Right renal pelvis (tissue), 4 donors: ENCODE measurements at regions not wholly inside any gene's neighbourhood (a gene's known extent, or its start where the extent isn't known, plus 50 kb on each side); places are given as distances from the start of the nearest gene placed in this dataset.

ENCODE experiments used
- DNase-seq, 4 donors: peaks; one replicate each; pipeline ENCODE4 v3.0.0-alpha.2; 2013; ENCODE audit warnings: low read depth in 4 of 4, low spot score in 3 of 4, missing footprints in 1 of 4

DNA sequence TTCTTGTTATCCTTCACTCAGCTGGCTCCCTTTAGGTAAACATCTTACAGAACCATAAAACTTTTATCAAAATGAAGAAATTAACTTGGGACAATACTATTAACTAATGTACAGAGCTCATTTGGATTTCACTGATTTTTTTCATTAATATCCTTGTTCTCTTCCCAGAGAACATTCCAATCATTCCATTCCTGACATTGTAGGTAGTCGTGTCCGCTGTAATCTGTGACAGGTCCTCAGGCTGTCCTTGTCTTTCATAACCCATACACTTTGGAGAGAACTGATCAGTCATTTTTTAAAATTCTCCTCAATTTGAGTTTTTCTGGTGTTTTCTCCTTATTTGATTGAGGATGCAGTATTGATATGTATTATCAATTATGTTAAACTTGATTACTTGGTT lies 916.8 kb downstream of the GALC start:
- DNase-seq, result no peak

DNA sequence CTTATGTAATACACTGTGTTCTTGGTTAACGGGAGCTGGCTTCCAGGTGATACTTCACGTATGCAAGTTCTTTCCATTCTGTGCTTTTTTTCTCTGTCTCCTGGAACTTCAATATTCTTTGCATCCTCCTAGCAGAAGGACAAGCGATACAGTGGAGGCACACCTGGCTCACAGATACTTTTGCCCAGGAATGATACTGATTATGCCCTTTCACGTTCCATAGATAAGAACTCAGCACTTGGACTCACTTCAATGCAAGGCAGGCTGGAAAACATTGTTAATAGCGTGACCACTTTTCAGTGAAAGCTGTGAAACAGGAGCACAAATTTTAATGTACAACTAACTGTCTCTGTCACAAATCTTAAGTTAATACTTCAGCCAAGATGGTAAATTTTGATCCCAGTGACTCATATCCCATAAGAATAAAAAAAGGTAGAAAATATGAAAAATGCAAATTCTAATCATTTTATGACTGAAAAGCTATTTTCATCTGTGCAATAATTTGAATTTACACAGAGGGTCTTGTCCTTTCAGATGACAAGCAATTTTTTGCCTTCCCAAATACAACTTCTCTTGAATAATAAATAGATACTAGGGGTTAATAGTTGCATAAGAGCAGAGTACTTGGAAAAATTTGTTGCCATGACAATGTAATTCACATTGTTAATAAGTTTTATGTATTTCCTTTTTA lies 919.0 kb downstream of the GALC start:
- no peak for DNase-seq

DNA sequence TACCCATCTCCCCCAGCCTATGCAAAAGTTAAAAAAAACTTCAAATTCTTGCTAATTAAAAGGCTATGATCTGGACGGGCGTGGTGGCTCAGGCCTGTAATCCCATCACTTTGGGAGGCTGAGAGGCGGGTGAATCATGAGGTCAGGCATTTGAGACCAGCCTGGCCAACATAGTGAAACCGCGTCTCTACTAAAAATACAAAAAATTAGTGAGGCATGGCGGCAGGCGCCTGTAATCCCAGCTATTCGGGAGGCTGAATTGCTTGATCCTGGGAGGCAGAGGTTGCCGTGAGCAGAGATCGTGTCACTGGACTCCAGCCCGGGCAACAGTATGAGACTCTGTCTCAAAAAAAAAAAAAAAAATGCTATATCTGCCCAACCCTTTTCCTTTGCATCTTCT lies 925.4 kb downstream of the GALC start:
- DNase-seq, result no peak

DNA sequence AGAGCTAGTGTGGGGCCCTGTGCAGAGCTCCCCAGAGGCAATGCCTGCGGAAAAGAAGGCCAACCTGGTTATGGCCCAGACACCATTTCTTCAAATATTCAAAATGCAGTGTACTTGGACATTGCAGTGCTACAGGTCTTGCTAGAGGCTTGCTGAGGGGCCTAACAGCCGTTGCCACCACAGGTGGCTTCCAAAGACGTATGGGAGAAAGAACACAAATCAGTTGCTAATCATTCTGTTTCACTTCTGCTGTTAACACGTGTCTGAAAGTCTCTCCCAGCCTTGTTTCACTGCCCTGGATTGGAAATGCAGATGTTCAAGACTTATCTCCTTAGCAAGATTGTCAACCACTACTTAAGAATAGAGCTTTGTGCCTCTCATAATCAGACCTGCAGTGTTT lies 925.9 kb downstream of the GALC start:
- DNase-seq, result no peak

DNA sequence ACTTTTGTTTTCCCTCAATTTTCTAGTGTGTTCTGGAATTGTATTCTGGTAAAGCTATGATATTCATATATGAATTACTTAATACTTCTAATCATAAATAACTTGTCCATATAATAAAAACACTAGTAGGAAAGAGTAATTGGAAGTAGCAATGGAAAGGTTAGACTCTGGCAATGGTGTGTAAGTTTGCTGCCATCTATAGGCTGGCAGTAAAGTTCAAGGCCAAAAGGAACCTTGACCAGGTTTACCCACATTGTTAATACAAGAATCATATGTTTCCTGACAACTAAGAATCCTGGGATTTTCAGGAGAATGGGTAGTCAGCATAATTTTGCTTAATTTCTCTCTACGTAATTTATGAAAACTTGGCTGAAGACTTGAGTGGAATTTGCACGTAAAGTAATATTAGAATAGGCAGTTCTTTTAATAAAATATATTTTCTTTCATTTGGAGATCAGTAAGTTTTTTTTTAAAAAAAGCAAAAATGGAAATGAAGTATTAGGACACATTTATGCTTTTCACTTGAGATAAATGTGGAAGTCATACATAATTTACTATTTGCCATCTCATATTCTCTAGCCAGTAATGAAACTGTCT lies 926.7 kb downstream of the GALC start:
- DNase-seq, result no peak

DNA sequence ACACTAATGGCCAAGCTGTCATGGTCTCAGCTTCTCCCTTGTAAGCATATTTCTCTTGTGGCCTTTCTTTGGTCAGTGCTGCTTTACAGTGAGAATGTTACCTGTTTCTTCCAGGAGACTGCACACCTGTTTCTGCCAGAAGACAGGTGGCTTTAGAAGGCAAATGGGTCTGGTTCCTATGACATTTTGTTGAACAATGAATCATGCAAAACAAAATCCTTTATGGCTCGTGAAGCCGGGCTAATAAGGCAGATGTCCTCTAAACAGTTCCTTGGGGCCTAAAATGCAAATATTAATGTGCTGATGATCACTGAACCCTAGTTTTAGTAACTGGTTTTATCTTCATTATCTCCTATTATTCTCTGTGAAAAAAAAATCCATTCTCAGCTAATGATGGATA lies 927.6 kb downstream of the GALC start:
- no peak for DNase-seq

DNA sequence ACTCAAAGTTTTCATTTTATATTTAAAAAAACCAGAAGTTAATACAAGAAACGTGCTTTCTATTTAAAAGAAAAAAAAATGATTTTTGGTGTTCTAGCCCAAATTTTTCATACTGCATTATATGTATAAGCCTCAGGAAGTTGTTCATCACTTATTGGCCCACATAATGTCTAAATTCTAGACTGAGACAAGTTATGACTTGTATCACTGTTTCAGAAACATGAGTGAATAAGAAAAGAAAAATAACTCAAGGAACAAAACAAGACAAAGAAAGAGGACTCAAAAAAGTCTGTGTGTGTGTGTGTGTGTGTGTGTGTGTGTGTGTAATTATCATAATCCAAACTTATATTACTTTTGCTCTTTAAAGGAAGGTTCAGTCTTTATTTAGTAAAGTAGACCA lies 929.8 kb downstream of the GALC start:
- DNase-seq, result no peak

DNA sequence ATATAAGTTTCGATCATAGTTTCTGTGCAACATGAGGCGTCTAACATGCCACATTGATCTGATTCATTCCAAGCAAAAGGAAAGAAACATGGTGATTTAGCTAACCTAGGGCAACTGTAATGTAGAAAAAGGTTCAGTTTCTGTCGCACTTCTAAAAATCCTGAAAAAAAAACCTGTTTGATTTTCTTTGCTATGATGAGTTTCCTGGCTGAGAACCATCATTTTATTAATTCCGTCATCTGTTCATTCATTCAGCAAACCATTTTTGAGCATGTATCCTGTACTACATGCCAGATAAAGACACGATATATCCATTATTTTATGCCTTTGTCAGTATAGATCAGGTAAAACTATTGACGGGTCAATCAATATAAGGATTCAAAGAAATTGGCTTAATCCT lies 932.6 kb downstream of the GALC start:
- no peak for DNase-seq

DNA sequence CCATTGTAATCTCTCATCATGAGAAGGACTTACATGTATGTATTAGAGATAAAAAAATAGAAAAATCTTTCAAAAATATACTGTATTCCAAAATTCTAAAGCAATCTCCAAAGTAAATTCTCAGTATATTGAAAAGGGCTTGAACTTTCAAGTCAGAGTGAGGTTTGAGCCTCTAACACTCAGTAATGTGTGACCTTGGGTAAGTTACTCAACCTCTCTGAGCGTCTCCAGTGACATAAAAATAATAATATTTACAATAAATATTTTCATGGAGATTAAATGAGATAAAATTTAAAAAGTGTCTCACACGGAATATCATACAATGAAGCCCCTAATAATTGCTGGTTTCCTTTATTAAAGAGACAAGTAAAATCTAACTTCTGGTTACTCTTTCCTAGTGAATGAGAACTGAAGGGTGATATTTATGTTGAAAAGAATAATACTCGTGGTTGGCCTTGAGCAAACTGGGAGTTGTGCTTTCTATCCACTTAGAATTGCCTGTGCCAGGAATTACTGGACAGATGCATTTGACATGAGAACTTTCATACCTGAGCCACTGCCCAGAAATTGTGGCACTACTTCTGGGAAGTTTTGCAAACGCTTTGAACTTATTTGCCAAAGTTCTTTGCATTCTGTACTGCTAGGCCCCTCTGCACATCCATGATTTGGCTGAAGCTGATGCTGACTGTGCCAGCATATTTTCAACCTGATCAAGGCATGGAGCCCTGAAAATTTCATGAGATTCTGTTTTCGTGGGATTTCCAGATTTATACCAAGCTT lies 933.7 kb downstream of the GALC start:
- DNase-seq, result no peak

DNA sequence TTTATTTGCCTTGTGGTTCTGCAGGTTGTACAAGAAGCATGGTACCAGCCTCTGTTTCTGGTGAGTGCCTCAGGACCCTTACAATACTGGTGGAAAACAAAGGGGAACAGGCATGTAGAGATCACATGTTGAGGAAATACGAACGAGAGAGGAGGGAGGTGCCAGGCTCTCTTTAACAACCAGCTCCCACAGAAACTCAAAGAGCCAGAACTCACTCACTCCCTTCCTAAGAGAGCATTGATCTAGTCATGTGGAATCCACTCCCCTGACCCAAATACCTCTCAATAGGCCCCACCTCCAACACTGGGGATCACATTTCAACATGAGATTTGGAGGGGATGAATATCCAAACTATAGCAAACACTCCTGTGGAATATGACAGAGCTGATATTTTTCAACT lies 938.0 kb downstream of the GALC start:
- DNase-seq, result no peak

DNA sequence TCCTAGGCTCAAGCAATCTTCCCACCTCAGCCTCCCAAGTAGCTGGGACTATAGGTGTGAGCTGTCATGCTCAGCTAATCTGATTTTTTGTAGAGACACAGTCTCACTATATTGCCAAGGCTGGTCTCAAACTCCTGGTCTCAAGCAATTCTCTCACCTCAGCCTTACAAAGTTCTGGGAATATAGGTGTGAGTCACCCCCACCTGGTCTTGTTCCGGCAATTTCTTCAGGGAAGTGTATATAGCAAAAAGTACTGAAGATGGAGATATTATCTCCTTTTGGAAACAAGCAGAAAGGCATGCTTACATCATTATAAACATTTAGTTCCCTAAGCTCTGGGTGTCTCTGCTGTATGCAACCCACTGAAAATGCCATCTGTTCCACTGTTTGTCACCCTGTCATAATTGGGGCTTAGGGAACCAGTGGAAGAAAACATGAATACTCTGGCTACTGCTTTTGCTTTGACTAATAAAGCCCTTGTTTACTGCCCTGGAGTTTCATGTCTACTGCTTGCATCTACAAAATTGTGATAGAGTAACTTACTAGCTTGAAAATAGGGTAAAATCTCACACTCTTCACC lies 940.2 kb downstream of the GALC start:
- no peak for DNase-seq

DNA sequence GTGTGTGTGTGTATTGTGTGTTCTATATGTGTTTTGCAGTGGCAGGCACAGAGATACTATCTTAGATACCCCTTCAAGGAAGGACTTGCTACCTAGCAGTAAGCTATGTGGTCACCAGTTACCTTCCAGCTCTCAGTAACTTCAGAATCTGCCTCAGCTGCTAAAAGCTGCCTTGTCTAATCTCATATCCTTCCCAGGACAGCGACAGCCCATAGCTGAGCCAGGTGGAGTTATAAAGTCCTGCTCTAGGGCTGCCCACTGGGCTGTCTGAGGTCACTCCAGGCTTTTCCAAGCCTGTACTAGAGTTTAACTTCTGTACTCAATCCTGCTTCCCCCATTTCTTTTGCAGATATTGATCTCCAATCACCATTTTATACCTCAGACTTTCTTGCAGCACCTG lies 942.6 kb downstream of the GALC start:
- no peak for DNase-seq

DNA sequence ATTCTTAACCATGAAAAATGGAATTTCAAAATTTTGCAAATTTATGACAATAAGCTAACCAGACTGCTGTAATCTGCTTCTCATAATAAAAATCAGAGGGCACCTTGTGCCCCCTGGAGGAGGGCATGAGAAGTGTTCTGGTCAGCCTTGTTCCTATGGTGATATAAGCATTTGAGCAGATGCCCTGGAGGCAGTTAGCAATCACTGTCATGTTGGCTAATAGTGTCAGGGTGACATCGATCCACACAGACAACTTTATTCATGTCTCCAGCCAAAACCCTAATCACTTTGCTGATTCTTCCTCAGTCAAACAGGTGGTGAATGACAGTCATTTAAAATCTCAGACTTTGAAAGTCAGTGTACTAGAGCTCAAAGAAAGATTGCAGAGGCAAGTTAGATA lies 943.0 kb downstream of the GALC start:
- no peak for DNase-seq

DNA sequence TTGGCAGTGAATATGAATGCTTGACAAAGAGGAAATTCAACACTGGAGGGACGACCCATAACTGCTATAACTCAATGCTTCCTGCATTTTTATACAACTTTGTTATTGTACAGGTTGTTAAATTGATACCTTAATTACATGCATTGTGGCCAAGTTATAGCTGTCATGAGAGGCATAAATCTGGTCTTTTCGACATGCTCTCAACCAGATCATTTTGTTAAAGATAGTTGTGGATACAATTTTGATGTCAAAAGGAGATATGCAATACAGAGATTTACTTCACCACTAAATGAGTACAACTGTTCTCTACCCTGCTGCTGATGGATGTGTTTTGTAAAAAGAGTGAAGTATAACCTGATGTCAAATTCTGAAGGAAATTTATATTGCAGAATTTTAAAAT lies 946.0 kb downstream of the GALC start:
- no peak for DNase-seq

DNA sequence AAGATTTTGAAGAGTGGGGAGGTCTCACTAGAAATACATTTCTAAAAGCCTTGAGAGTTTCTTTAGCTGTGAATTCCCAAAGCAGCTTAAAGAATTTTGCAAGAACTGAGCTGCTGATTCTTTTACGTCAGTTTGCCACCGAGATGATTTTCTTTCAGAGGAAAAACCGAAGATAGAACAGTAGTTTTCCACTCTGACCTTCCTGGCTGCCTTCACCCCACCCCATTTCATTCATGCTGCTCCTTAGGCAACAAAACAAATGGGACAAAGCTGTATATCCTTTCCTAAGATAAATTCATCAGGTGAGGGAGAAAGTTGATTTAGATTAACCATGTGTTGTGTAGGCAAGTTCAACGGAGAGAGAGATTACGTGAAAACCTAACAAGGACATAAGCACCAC lies 947.0 kb downstream of the GALC start:
- no peak for DNase-seq

DNA sequence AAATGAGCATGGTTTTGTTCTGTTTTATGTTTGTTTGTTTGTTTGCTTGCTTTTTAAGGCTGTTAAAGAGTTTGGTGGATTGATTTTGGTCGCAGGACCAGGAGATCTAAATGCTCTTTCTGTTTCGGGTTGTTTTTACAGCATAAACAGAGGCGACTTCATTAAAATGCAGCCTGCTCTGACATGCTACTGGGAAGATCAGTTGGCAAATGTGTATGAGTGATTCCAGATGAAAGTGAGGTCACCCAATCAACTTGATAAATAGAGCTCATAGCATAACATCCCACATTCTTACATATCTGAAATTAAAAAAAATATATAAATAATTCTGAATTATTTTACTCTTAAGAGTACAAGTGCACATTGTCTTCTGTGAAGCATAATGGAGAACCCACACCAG lies 947.7 kb downstream of the GALC start:
- no peak for DNase-seq

DNA sequence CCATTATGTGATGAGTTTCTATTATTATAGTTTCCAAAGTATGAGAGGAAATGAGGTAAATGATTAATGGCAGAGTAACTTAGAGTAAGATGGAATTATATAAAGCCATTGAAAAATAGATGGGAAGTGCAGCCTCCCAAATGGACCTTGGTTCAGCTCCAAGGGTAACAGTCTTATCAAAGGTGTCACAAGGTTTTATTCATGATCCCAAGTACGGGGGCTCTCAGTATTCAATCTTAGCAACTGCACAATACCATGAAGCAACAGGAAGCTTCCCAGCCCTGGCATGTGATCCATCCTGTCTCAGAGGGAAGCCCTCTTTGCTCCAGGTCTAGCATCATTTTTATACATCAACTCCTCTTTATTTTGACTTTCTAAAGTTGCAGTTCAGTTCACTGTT lies 948.2 kb downstream of the GALC start:
- no peak for DNase-seq

DNA sequence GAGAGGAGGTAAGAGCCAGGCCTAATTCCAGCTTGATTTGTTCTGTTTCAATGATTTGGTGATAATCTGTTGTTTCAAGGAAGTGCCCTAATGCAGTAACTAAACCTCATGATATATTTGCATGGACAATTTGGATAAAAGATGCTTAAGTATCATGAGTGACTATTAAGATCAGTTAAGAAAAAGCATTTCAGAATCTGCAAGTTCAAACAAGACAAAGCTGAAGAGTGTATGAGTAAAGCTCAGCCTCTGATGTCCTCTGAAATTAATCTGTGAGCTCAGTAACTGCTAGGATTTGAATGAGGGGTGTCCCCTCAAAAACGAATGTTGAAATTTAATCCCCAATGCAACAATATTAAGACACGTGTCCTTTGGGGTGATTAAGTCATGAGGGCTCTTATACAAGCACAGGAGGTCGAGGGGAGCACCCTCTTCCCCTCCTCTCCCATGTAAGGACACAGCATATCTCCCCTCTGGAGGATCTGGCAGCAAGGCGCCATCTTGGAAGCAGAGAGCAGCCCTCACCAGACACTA lies 949.2 kb downstream of the GALC start:
- no peak for DNase-seq

DNA sequence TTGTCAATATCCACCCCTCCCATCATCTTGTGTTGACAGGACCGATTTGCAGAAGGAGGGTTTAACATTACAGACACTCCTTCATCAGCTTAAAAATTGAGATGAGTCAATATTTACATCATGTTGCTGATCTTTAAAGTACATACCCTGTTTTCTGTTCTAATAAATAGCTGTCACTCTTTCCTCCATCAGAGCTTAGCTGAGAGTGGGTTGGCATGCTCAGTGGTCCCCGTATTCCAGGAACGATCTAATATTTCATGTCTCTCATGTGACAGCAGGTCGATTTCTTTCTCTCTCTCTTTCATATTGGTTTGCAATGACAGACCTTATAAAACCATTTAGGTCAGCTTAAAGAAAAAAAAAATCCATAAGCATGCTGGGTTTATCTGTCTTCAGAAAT lies 950.6 kb downstream of the GALC start:
- no peak for DNase-seq

DNA sequence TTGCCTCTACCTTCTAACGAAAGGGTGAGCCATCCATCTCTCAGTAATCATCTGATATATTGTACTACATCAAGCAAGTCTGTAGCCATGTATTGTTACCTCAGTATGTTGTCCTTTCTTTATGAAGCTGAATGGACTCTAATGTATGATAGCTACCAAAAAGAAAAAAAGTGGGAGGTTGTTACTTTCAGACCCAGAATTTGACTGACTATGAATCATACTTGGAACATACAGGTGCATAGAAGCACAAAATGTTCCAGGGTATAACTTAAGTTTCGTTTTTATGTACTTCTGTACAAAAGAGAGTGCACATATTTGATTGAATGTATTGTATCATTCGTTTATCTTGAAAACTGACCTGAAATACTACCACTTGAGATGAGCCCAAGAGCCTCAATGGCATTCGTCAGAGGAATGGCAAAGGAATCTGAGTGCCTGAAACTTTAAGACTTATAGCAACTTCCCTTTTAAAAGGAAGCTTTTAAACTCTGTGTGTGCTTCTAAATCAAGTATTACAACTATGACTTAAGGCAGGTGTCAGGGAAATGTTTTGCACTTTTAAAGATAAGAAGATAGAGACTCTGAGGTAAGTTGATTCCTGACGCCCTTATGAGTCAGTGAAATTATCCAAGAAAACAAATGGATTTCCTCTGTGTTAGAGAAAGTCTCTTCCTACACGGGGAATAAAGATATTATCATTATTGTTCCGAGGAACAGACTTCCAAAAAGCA lies 951.5 kb downstream of the GALC start:
- no peak for DNase-seq

DNA sequence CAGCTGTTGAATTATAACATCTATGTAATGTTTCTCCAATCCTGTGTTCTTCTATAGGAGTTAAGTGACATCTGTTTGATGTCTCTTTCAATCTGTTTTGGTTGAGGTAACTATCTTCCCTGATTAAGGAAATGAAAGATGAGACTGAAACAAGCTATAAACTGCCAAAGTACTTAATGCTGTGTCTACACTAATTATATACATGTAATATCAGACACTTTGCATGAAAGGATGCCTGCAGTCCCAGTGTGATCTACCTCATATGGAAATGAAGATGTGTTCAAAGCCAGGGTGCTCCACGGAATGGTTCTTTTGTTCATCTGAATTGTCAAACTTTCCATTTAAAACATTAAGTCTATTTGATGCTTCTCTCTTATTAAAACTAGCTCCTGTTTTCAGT lies 958.3 kb downstream of the GALC start:
- DNase-seq, result no peak
